Osteoblast (primary cell): ENCODE measurements at regions not wholly inside any gene's neighbourhood (a gene's known extent, or its start where the extent isn't known, plus 50 kb on each side); places are given as distances from the start of the nearest gene placed in this dataset.

Experiments used
- DNase-seq: peaks from one replicate; pipeline ENCODE4 v3.0.0; 2011; ENCODE audit warnings: low spot score, mixed read lengths; ENCODE audit not compliant: insufficient read length; ENCODE audit errors: missing footprints
- H2AFZ ChIP-seq: 2 replicates; pipeline ENCODE4 v1.6.0; 2011; ENCODE audit warnings: mild to moderate bottlenecking, low read length
- H3K27ac ChIP-seq: 2 replicates; pipeline ENCODE4 v1.5.1; 2011; ENCODE audit warnings: mild to moderate bottlenecking, low read depth, low read length, moderate library complexity
- H3K27me3 ChIP-seq: 2 replicates; pipeline ENCODE4 v1.6.0; 2012; ENCODE audit warnings: mild to moderate bottlenecking, control low read depth, inconsistent platforms, low read length, moderate library complexity; ENCODE audit not compliant: insufficient read depth
- H3K36me3 ChIP-seq: 2 replicates; pipeline ENCODE4 v1.5.1; 2011; ENCODE audit warnings: mild to moderate bottlenecking, low read length, control low read depth, moderate library complexity; ENCODE audit not compliant: insufficient read depth
- H3K4me1 ChIP-seq: 2 replicates; pipeline ENCODE4 v1.5.1; 2011; ENCODE audit warnings: mild to moderate bottlenecking, low read length, control low read depth, moderate library complexity; ENCODE audit not compliant: insufficient read depth
- H3K4me2 ChIP-seq: 2 replicates; pipeline ENCODE4 v1.6.0; 2011; ENCODE audit warnings: mild to moderate bottlenecking, low read length; ENCODE audit not compliant: insufficient read depth
- H3K4me3 ChIP-seq: fragments of 200-600 bp; sonication (generic); 3 replicates; pipeline ENCODE4 v1.5.1; 2012; ENCODE audit warnings: mild to moderate bottlenecking, low read length, inconsistent platforms; ENCODE audit not compliant: insufficient read depth
- H3K79me2 ChIP-seq: 2 replicates; pipeline ENCODE4 v1.6.0; 2012; ENCODE audit warnings: mild to moderate bottlenecking, low read length, control low read depth, inconsistent platforms; ENCODE audit not compliant: insufficient read depth
- H3K9me3 ChIP-seq: 2 replicates; pipeline ENCODE4 v1.5.1; 2011; ENCODE audit warnings: low read depth, low read length, control low read depth
- H4K20me1 ChIP-seq: 2 replicates; pipeline ENCODE4 v1.6.0; 2012; ENCODE audit warnings: mild to moderate bottlenecking, low read length, control low read depth; ENCODE audit not compliant: insufficient read depth
- TF ChIP-seq, protein P1 (sequence below): IDR thresholded peaks from 2 replicates; pipeline ENCODE4 v1.5.1; 2011; ENCODE audit warnings: mild to moderate bottlenecking, low read depth, low read length, moderate library complexity; ENCODE audit errors: extremely low read depth

DNA sequence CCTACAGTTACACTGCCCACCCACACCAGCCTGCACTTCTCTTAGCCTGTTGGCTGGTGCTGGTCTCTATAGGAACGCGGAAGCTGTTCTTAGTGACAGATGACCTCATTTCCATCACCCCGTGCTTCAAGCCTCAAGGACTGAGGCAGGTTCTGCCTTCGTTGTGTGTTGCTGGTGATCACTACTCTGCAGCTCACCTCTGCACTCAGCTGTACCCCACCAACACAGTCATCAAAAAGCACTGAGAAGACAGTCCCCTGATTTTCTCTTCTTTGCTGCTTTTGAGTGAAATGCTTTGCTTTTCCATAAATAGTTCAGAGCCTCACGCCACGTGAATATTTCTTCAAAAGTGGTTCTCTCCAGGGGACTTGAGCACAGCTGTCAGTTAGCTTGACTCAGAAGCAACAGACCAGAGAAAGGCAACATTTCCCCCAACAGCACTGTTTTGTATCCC, 225.7 kb upstream of the CCDC150 start:
- Histone ChIP-seq H3K36me3 (no peaks in the 10 kb centered on the region), H3K27ac (no peak overlapping the region), H3K4me3 (no peak overlapping the region), H3K27me3 (no peaks in the 10 kb centered on the region), H4K20me1 (no peaks in the 10 kb centered on the region), H3K9me3 (no peaks in the 10 kb centered on the region), H3K79me2 (no peaks in the 10 kb centered on the region), H3K4me1 (peaks cover 4% of the 10 kb centered on the region), H3K4me2 (peak overlapping the region; percentile 36), H2AFZ (peak overlapping the region; percentile 60)
- DNase-seq, result no peak
- TF ChIP-seq, protein P1, sequence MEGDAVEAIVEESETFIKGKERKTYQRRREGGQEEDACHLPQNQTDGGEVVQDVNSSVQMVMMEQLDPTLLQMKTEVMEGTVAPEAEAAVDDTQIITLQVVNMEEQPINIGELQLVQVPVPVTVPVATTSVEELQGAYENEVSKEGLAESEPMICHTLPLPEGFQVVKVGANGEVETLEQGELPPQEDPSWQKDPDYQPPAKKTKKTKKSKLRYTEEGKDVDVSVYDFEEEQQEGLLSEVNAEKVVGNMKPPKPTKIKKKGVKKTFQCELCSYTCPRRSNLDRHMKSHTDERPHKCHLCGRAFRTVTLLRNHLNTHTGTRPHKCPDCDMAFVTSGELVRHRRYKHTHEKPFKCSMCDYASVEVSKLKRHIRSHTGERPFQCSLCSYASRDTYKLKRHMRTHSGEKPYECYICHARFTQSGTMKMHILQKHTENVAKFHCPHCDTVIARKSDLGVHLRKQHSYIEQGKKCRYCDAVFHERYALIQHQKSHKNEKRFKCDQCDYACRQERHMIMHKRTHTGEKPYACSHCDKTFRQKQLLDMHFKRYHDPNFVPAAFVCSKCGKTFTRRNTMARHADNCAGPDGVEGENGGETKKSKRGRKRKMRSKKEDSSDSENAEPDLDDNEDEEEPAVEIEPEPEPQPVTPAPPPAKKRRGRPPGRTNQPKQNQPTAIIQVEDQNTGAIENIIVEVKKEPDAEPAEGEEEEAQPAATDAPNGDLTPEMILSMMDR, result no peak

DNA sequence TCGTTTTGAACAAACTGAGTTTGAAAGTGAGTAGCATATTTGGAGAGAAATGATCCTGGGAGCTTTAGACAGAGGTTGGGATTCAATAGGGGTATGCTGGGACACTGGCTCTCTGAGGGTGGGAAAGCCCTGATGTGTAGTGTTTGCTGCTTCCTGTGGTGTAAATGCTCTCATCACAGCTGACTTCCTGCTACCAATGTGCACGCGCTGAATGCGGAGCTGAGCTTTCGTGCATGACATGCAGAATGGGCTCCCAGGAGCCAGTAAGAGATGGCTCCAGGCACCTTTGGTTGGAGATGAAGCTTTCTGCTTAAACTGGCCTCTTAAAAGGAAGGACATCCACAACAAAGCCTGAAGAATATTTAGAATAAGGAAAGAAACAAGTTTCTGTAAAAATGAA, 224.1 kb upstream of the CCDC150 start:
- Histone ChIP-seq H3K9me3 (no peaks in the 10 kb centered on the region), H3K4me3 (no peak overlapping the region), H3K4me2 (no peak overlapping the region), H3K27me3 (no peaks in the 10 kb centered on the region), H3K79me2 (no peaks in the 10 kb centered on the region), H4K20me1 (no peaks in the 10 kb centered on the region), H2AFZ (no peak overlapping the region), H3K27ac (no peak overlapping the region), H3K36me3 (no peaks in the 10 kb centered on the region), H3K4me1 (peaks cover 4% of the 10 kb centered on the region)
- TF ChIP-seq, protein P1, result no peak
- DNase-seq, result no peak

DNA sequence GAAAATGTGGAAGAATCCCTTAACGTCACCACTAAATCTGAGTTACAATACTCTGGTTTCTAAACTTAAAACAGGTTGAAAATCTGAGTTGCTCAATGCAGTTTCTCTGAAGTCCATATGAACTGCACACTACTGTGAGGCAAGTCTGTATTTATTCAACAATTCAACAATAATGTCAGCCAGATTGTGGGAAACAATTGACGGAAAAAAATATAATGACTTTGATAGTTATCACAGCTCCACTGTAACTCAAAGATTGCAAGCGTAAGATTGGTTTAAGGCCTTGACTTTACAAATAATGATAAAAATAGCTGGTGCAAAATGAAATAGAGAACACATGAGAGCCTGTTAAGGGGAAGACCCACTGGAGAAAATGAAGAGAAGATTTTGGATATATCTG, 219.4 kb upstream of the CCDC150 start:
- Histone ChIP-seq H4K20me1 (no peaks in the 10 kb centered on the region), H2AFZ (no peak overlapping the region), H3K36me3 (no peaks in the 10 kb centered on the region), H3K79me2 (no peaks in the 10 kb centered on the region), H3K9me3 (no peaks in the 10 kb centered on the region), H3K4me3 (no peak overlapping the region), H3K4me1 (no peaks in the 10 kb centered on the region), H3K27ac (no peak overlapping the region), H3K4me2 (no peak overlapping the region), H3K27me3 (no peaks in the 10 kb centered on the region)
- TF ChIP-seq, protein P1, result no peak
- no peak for DNase-seq

DNA sequence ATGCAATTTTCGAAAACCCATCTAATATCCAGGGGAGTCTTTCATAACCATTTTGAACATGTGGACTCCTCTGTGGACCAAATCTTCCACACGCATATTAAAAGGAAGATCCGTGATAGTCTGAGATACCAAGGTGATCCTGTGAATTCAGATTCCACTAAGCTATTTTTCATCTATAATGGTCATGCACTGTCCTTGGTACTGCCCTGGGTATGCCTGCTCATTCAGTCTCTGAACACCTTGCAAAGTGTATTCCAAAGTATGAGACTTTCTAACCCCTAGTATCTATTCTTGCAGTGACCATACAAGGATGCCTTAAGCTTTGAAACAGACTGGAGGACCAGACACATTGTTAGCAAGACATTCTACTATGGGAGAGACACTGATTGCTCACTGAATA, 217.6 kb upstream of the CCDC150 start:
- TF ChIP-seq, protein P1, result no peak
- no peaks in the 10 kb centered on the region for H3K36me3 ChIP-seq
- H3K27ac ChIP-seq, result no peak overlapping the region
- no peaks in the 10 kb centered on the region for H3K4me1 ChIP-seq
- H2AFZ ChIP-seq, result no peak overlapping the region
- no peak for DNase-seq
- H3K4me3 ChIP-seq, result no peak overlapping the region
- H3K4me2 ChIP-seq, result no peak overlapping the region
- no peaks in the 10 kb centered on the region for H3K79me2 ChIP-seq
- no peaks in the 10 kb centered on the region for H3K27me3 ChIP-seq
- H4K20me1 ChIP-seq, result no peaks in the 10 kb centered on the region
- no peaks in the 10 kb centered on the region for H3K9me3 ChIP-seq
